ENCODE measurements at regions not wholly inside any gene's neighbourhood (a gene's known extent, or its start where the extent isn't known, plus 50 kb on each side); places are given as distances from the start of the nearest gene placed in this dataset.

- Histone ChIP-seq H4K20me1 (ENCODE audit: insufficient read depth, low read length) (no peaks in the 10 kb centered on the region), H3K4me2 (replicated peaks; ENCODE audit: extremely low read depth, low read length, poor library complexity, severe bottlenecking) (no peak overlapping the region), H3K36me3 (replicated peaks in 1 of 2; ENCODE audit: control insufficient read depth in 1 of 2, insufficient read depth in 2 of 2, low read length in 2 of 2) (no peaks in the 10 kb centered on the region), H3K79me2 (ENCODE audit: insufficient read depth, low read length) (no peaks in the 10 kb centered on the region), H3K27ac (ENCODE audit: low read depth in 1 of 2, low read length in 2 of 2) (no peak overlapping the region), H3K27me3 (ENCODE audit: control insufficient read depth in 2 of 2, insufficient read depth in 2 of 2, low read length in 2 of 2) (peaks cover 2 to 3% of the 10 kb centered on the region in 2 donors), H3K4me1 (ENCODE audit: control insufficient read depth in 1 of 2, insufficient read depth in 2 of 2, low read length in 2 of 2) (no peaks in the 10 kb centered on the region), H2AFZ (ENCODE audit: insufficient read depth, low read depth, low read length, poor library complexity, severe bottlenecking) (no peak overlapping the region), H3K9me3 (replicated peaks in 1 of 2; ENCODE audit: control insufficient read depth in 1 of 2, insufficient read depth in 1 of 2, low read length in 2 of 2) (peaks cover 4 to 11% of the 10 kb centered on the region in 2 donors), H3K4me3 (replicated peaks in 1 of 3; ENCODE audit: low read depth in 2 of 3, low read length in 3 of 3) (no peak overlapping the region), H3K9ac (ENCODE audit: insufficient read depth, low read length, poor library complexity, severe bottlenecking) (no peak overlapping the region)
- intact Hi-C loops (cut with micrococcal nuclease): no loop called here
- H3K4me1 Mint-ChIP-seq: no peaks in the 10 kb centered on the region
- WGBS (ENCODE audit: insufficient coverage): no CpG with 5 or more reads among the region's 2 CpGs
- H3K9me3 Mint-ChIP-seq: peaks cover 12 to 30% (median 23%) of the 10 kb centered on the region in 7 donors
- H3K27me3 Mint-ChIP-seq (ENCODE audit: low read depth in 3 of 3): peaks cover 1 to 8% (median 6%) of the 10 kb centered on the region in 3 donors
- H3K27ac Mint-ChIP-seq: no peak overlapping the region
- no peak overlapping the region for H3K4me3 Mint-ChIP-seq
- no peak for DNase-seq
- TF ChIP-seq, protein P1, sequence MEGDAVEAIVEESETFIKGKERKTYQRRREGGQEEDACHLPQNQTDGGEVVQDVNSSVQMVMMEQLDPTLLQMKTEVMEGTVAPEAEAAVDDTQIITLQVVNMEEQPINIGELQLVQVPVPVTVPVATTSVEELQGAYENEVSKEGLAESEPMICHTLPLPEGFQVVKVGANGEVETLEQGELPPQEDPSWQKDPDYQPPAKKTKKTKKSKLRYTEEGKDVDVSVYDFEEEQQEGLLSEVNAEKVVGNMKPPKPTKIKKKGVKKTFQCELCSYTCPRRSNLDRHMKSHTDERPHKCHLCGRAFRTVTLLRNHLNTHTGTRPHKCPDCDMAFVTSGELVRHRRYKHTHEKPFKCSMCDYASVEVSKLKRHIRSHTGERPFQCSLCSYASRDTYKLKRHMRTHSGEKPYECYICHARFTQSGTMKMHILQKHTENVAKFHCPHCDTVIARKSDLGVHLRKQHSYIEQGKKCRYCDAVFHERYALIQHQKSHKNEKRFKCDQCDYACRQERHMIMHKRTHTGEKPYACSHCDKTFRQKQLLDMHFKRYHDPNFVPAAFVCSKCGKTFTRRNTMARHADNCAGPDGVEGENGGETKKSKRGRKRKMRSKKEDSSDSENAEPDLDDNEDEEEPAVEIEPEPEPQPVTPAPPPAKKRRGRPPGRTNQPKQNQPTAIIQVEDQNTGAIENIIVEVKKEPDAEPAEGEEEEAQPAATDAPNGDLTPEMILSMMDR (IDR thresholded peaks at IDR 0.05): no peak
- no peaks in the 10 kb centered on the region for H3K36me3 Mint-ChIP-seq
These were observed 180.2 kb upstream of the TWIST2 start for GRCh38 chr2:238667639-238668038.

DNA sequence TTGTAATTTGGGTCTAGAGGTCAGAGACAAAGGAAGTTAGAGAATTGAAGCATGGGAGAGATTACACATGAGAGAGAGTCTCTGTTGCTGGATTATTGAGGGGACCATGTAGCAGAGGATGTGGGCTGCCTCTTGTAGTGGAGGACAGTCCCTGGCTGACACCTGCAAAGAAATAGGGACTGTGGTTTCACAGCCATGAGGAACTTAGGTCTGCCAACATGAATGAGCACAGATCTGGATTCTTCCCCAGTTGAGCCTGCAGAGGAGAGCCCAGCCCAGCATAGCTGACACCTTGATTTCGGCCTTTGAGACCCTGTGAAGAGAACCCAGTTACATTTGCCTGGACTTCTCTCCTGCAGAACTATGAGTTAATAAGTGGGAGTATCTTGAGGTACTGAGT, 179.5 kb upstream of the TWIST2 start:
- no peak overlapping the region for H3K4me3 ChIP-seq (replicated peaks in 1 of 3; ENCODE audit: low read depth in 2 of 3, low read length in 3 of 3)
- no peaks in the 10 kb centered on the region for H3K36me3 ChIP-seq (replicated peaks in 1 of 2; ENCODE audit: control insufficient read depth in 1 of 2, insufficient read depth in 2 of 2, low read length in 2 of 2)
- no peaks in the 10 kb centered on the region for H3K36me3 Mint-ChIP-seq
- no peak overlapping the region for H3K27ac ChIP-seq (ENCODE audit: low read depth in 1 of 2, low read length in 2 of 2)
- H3K4me1 Mint-ChIP-seq: no peaks in the 10 kb centered on the region
- no peaks in the 10 kb centered on the region for H3K4me1 ChIP-seq (ENCODE audit: control insufficient read depth in 1 of 2, insufficient read depth in 2 of 2, low read length in 2 of 2)
- H4K20me1 ChIP-seq (ENCODE audit: insufficient read depth, low read length): no peaks in the 10 kb centered on the region
- H3K4me3 Mint-ChIP-seq: peak overlapping the region in 1 of 2 donors; percentile 33
- no peak overlapping the region for H3K9ac ChIP-seq (ENCODE audit: insufficient read depth, low read length, poor library complexity, severe bottlenecking)
- intact Hi-C loops (cut with micrococcal nuclease): no loop called here
- H3K9me3 ChIP-seq (replicated peaks in 1 of 2; ENCODE audit: control insufficient read depth in 1 of 2, insufficient read depth in 1 of 2, low read length in 2 of 2): peaks cover 4 to 10% of the 10 kb centered on the region in 2 donors
- peaks cover 2 to 3% of the 10 kb centered on the region in 2 donors for H3K27me3 ChIP-seq (ENCODE audit: control insufficient read depth in 2 of 2, insufficient read depth in 2 of 2, low read length in 2 of 2)
- no peak overlapping the region for H2AFZ ChIP-seq (ENCODE audit: insufficient read depth, low read depth, low read length, poor library complexity, severe bottlenecking)
- no peak overlapping the region for H3K27ac Mint-ChIP-seq
- peaks cover 9 to 29% (median 18%) of the 10 kb centered on the region in 7 donors for H3K9me3 Mint-ChIP-seq
- WGBS (ENCODE audit: insufficient coverage): no CpG with 5 or more reads among the region's 1 CpG
- H3K4me2 ChIP-seq (replicated peaks; ENCODE audit: extremely low read depth, low read length, poor library complexity, severe bottlenecking): no peak overlapping the region
- H3K27me3 Mint-ChIP-seq (ENCODE audit: low read depth in 3 of 3): peaks cover 1 to 8% (median 6%) of the 10 kb centered on the region in 3 donors
- TF ChIP-seq, protein P1 (IDR thresholded peaks at IDR 0.05): no peak
- no peaks in the 10 kb centered on the region for H3K79me2 ChIP-seq (ENCODE audit: insufficient read depth, low read length)
- no peak for DNase-seq

Data from CD14-positive monocyte (primary cell).